Midbrain (tissue), 1 donor: ENCODE measurements at regions not wholly inside any gene's neighbourhood (a gene's known extent, or its start where the extent isn't known, plus 50 kb on each side); places are given as distances from the start of the nearest gene placed in this dataset.

Experiments
- DNase-seq: peaks from one replicate; lab custom pipeline; 2025; lab: John Stamatoyannopoulos, UW

- no peak for DNase-seq
Observed at GRCh38 chr6:18963439-18963838, 576.3 kb downstream of the RNF144B start.

GRCh38 chr6:18973251-18973650, 586.1 kb downstream of the RNF144B start:
- DNase-seq, result no peak

- DNase-seq, result no peak
Observed at GRCh38 chr6:18976091-18976490, 588.9 kb downstream of the RNF144B start.

GRCh38 chr6:18976966-18977365, 589.8 kb downstream of the RNF144B start:
- DNase-seq, result no peak

- DNase-seq, result no peak
Observed at GRCh38 chr6:18978337-18979128, 591.4 kb downstream of the RNF144B start.

GRCh38 chr6:18985061-18985460, 597.9 kb downstream of the RNF144B start:
- DNase-seq, result no peak

- no peak for DNase-seq
Observed at GRCh38 chr6:18985996-18986395, 598.8 kb downstream of the RNF144B start.

- DNase-seq, result no peak
Observed at GRCh38 chr6:18988636-18989035, 601.5 kb downstream of the RNF144B start.

- peak; percentile 57 for DNase-seq
Observed at GRCh38 chr6:18990059-18990978, 603.2 kb downstream of the RNF144B start.

- DNase-seq, result no peak
Observed at GRCh38 chr6:18997375-18997826, 610.3 kb downstream of the RNF144B start.

- DNase-seq, result no peak
Observed at GRCh38 chr6:19002976-19003560, 615.9 kb downstream of the RNF144B start.

- DNase-seq, result no peak
Observed at GRCh38 chr6:19004176-19004575, 617.0 kb downstream of the RNF144B start.

GRCh38 chr6:19009769-19010168, 622.6 kb downstream of the RNF144B start:
- no peak for DNase-seq

- DNase-seq, result no peak
Observed at GRCh38 chr6:19013026-19013705, 626.0 kb downstream of the RNF144B start.

GRCh38 chr6:19024737-19025136, 637.6 kb downstream of the RNF144B start:
- no peak for DNase-seq

- no peak for DNase-seq
Observed at GRCh38 chr6:19028201-19028600, 641.1 kb downstream of the RNF144B start.

- DNase-seq, result peak; percentile 51
Observed at GRCh38 chr6:19032591-19033295, 645.6 kb downstream of the RNF144B start.

GRCh38 chr6:19033683-19034082, 646.5 kb downstream of the RNF144B start:
- DNase-seq, result no peak

GRCh38 chr6:19034986-19035385, 647.8 kb downstream of the RNF144B start:
- no peak for DNase-seq

GRCh38 chr6:19035461-19036195, 648.5 kb downstream of the RNF144B start:
- peak; percentile 83 for DNase-seq

- DNase-seq, result no peak
Observed at GRCh38 chr6:19036196-19036555, 649.0 kb downstream of the RNF144B start.
